Peyer's patch (tissue), 4 donors: ENCODE measurements at regions not wholly inside any gene's neighbourhood (a gene's known extent, or its start where the extent isn't known, plus 50 kb on each side); places are given as distances from the start of the nearest gene placed in this dataset.

ENCODE experiments used
- CTCF ChIP-seq, 6 experiments: fragments of 450-650 bp in 4 of 6; fragments of 200-600 bp in 2 of 6; sonication (generic) in 1 of 6; IDR thresholded peaks; one replicate each; pipeline ENCODE4 v1.5.1; 2017 to 2019; ENCODE audit warnings: antibody characterized with exemption in 6 of 6, mild to moderate bottlenecking in 3 of 6, moderate library complexity in 1 of 6
- POLR2A ChIP-seq, 2 donors: fragments of 450-650 bp; IDR thresholded peaks; one replicate each; pipeline ENCODE4 v1.5.1; 2017; ENCODE audit warnings: antibody characterized with exemption in 2 of 2, mild to moderate bottlenecking in 2 of 2, moderate library complexity in 2 of 2

- TF ChIP-seq POLR2A (IDR thresholded peaks at IDR 0.05) = no peak
- no peak for TF ChIP-seq CTCF (IDR thresholded peaks at IDR 0.05)
Observed at GRCh38 chr12:25712169-25712568, 159.1 kb upstream of the LMNTD1 start.
